ENCODE measurements at regions not wholly inside any gene's neighbourhood (a gene's known extent, or its start where the extent isn't known, plus 50 kb on each side); places are given as distances from the start of the nearest gene placed in this dataset.

GRCh38 chr5:97400537-97400936 lies 217.5 kb upstream of the RIOK2 start:
- no peak for TF ChIP-seq CTCF (IDR thresholded peaks at IDR 0.05)
- H3K4me1 ChIP-seq, result no peaks in the 10 kb centered on the region
- no peak overlapping the region for H3K4me3 ChIP-seq
- no peak for ATAC-seq
- intact Hi-C loops (cut with DNase I), result no loop called here
- H3K36me3 ChIP-seq, result no peaks in the 10 kb centered on the region
- DNase-seq, result no peak
- no peak overlapping the region for H3K27ac ChIP-seq
- H3K9me3 ChIP-seq, result no peaks in the 10 kb centered on the region
- H3K27me3 ChIP-seq, result no peaks in the 10 kb centered on the region

GRCh38 chr5:97405941-97406340 lies 222.9 kb upstream of the RIOK2 start:
- intact Hi-C loops (cut with DNase I), result no loop called here
- Histone ChIP-seq H3K4me3 (no peak overlapping the region), H3K27me3 (no peaks in the 10 kb centered on the region), H3K9me3 (no peaks in the 10 kb centered on the region), H3K27ac (no peak overlapping the region), H3K36me3 (no peaks in the 10 kb centered on the region), H3K4me1 (no peaks in the 10 kb centered on the region)
- ATAC-seq (peak; percentile 31), DNase-seq (no peak)
- no peak for TF ChIP-seq CTCF (IDR thresholded peaks at IDR 0.05)

- no peaks in the 10 kb centered on the region for H3K36me3 ChIP-seq
- no peaks in the 10 kb centered on the region for H3K27me3 ChIP-seq
- no peaks in the 10 kb centered on the region for H3K9me3 ChIP-seq
- no peak overlapping the region for H3K4me3 ChIP-seq
- DNase-seq, result no peak
- intact Hi-C loops (cut with DNase I), result no loop called here
- peak; percentile 10 for ATAC-seq
- TF ChIP-seq CTCF (IDR thresholded peaks at IDR 0.05), result no peak
- H3K27ac ChIP-seq, result no peak overlapping the region
- H3K4me1 ChIP-seq, result no peaks in the 10 kb centered on the region
Measured at GRCh38 chr5:97406946-97407676, 224.1 kb upstream of the RIOK2 start.

- DNase-seq (no peak), ATAC-seq (peak; percentile 36)
- Histone ChIP-seq H3K4me1 (no peaks in the 10 kb centered on the region), H3K27ac (no peak overlapping the region), H3K4me3 (no peak overlapping the region), H3K36me3 (no peaks in the 10 kb centered on the region), H3K9me3 (no peaks in the 10 kb centered on the region), H3K27me3 (no peaks in the 10 kb centered on the region)
- intact Hi-C loops (cut with DNase I), result no loop called here
- TF ChIP-seq CTCF (IDR thresholded peaks at IDR 0.05), result no peak
Measured at GRCh38 chr5:97408331-97408730, 225.3 kb upstream of the RIOK2 start.

GRCh38 chr5:97412959-97413358 lies 229.9 kb upstream of the RIOK2 start:
- intact Hi-C loops (cut with DNase I), result no loop called here
- TF ChIP-seq CTCF (IDR thresholded peaks at IDR 0.05), result no peak
- H3K4me3 ChIP-seq, result no peak overlapping the region
- ATAC-seq, result no peak
- no peaks in the 10 kb centered on the region for H3K4me1 ChIP-seq
- H3K9me3 ChIP-seq, result no peaks in the 10 kb centered on the region
- no peak overlapping the region for H3K27ac ChIP-seq
- DNase-seq, result no peak
- no peaks in the 10 kb centered on the region for H3K36me3 ChIP-seq
- no peaks in the 10 kb centered on the region for H3K27me3 ChIP-seq

GRCh38 chr5:97417986-97418385 lies 234.9 kb upstream of the RIOK2 start:
- no peak overlapping the region for H3K4me3 ChIP-seq
- DNase-seq (no peak), ATAC-seq (no peak)

More at GRCh38 chr5:97417986-97418385, 234.9 kb upstream of the RIOK2 start:
- intact Hi-C loops (cut with DNase I), result no loop called here
- H3K9me3 ChIP-seq, result no peaks in the 10 kb centered on the region
- no peaks in the 10 kb centered on the region for H3K4me1 ChIP-seq
- no peaks in the 10 kb centered on the region for H3K27me3 ChIP-seq
- H3K27ac ChIP-seq, result no peak overlapping the region
- TF ChIP-seq CTCF (IDR thresholded peaks at IDR 0.05), result no peak
- H3K36me3 ChIP-seq, result no peaks in the 10 kb centered on the region

Data from upper lobe of right lung (tissue), 1 donor.